Peyer's patch (tissue), 4 donors: ENCODE measurements at regions not wholly inside any gene's neighbourhood (a gene's known extent, or its start where the extent isn't known, plus 50 kb on each side); places are given as distances from the start of the nearest gene placed in this dataset.

ENCODE experiments used
- POLR2A ChIP-seq, 2 donors: fragments of 450-650 bp; IDR thresholded peaks; one replicate each; pipeline ENCODE4 v1.5.1; 2017; ENCODE audit warnings: antibody characterized with exemption in 2 of 2, mild to moderate bottlenecking in 2 of 2, moderate library complexity in 2 of 2
- TF ChIP-seq, protein P1 (sequence below), 6 experiments: fragments of 450-650 bp in 4 of 6; fragments of 200-600 bp in 2 of 6; sonication (generic) in 1 of 6; IDR thresholded peaks; one replicate each; pipeline ENCODE4 v1.5.1; 2017 to 2019; ENCODE audit warnings: antibody characterized with exemption in 6 of 6, mild to moderate bottlenecking in 3 of 6, moderate library complexity in 1 of 6

DNA sequence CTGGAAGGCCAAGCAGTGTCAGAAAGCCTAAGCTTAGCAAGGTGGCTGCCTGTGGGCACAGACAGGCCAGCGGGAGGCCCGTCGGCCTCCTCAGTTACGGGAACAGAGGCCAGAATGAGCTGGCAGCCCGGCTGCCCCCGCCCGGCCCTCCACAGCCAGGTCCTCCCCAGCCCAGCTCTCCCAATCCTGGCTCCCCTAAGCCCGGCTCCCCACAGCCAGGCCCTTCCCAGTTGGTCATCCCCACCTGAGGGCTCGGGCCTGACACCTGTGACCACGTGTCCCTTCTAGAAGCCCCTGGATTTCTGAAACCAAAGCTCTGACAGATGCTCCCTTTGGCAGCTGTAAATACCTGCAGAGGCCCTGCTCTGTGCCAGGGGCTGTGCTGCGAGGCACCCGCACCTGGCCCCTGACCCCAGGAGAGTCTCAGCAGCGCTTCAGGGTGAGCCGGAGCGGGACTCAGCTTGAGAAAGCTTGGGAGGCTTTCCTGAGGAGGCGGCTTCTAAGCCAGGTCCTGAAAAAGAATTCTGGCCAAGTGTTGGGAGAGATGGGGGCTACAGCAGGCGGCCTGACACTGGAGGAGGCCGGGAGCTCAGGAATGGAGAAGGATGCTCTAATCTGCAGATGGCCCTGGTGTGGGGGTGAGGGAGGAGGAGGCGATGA lies 80.4 kb upstream of the OLFM1 start:
- TF ChIP-seq, protein P1, sequence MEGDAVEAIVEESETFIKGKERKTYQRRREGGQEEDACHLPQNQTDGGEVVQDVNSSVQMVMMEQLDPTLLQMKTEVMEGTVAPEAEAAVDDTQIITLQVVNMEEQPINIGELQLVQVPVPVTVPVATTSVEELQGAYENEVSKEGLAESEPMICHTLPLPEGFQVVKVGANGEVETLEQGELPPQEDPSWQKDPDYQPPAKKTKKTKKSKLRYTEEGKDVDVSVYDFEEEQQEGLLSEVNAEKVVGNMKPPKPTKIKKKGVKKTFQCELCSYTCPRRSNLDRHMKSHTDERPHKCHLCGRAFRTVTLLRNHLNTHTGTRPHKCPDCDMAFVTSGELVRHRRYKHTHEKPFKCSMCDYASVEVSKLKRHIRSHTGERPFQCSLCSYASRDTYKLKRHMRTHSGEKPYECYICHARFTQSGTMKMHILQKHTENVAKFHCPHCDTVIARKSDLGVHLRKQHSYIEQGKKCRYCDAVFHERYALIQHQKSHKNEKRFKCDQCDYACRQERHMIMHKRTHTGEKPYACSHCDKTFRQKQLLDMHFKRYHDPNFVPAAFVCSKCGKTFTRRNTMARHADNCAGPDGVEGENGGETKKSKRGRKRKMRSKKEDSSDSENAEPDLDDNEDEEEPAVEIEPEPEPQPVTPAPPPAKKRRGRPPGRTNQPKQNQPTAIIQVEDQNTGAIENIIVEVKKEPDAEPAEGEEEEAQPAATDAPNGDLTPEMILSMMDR (IDR thresholded peaks at IDR 0.05), result no peak
- TF ChIP-seq POLR2A (IDR thresholded peaks at IDR 0.05), result no peak
